GM19324 (cell line): ENCODE measurements at regions not wholly inside any gene's neighbourhood (a gene's known extent, or its start where the extent isn't known, plus 50 kb on each side); places are given as distances from the start of the nearest gene placed in this dataset.

Experiments used
- ATAC-seq: cut with Tn5 transposase; IDR thresholded peaks from one replicate; pipeline ENCODE4 v1.9.1; 2021; ENCODE audit warnings: mild to moderate bottlenecking, moderate library complexity; ENCODE audit not compliant: unreplicated experiment, low FRiP score

GRCh38 chr4:4749137-4749536 lies 110.3 kb upstream of the MSX1 start:
- no peak for ATAC-seq

DNA sequence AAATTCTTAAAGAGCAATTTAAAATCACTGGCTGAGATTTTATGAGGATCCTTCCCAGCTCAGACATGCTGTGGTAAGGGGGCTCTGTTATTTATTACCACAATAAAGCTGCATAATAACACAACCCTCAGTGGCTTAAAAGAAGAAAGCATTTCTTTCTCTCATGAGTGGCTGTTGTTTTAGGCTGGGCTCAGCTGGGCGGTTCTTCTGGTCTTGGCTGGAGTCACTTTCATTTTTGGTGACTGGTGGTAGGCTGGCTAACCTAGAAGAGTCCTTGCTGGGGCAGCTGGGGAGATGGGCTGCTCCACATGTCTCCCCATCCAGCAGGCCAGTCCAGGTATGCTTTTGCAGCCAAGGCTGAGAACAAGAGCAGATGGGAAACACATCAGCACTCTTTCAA lies 113.0 kb upstream of the MSX1 start:
- no peak for ATAC-seq

DNA sequence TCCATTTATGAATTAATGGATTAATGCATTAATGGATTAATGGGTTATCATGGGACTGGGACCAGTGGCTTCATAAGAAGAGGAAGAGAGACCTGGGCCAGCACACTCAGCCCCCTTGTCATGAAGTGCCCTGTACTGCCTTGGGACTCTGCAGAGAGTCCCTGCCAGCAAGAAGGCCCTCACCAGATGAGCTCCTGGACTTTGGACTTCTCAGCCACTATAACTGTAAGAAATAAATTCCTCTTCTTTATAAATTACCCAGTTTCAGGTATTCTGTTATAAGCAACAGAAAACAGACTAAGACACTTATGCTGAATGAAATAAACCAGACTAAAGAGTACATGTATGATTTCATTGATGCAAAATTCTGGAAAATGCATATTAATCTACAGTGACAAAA lies 119.4 kb upstream of the MSX1 start:
- ATAC-seq: no peak

- no peak for ATAC-seq
Observed at GRCh38 chr4:4735870-4736269, 123.6 kb upstream of the MSX1 start.

- no peak for ATAC-seq
Observed at GRCh38 chr4:4735136-4735750, 124.2 kb upstream of the MSX1 start.

DNA sequence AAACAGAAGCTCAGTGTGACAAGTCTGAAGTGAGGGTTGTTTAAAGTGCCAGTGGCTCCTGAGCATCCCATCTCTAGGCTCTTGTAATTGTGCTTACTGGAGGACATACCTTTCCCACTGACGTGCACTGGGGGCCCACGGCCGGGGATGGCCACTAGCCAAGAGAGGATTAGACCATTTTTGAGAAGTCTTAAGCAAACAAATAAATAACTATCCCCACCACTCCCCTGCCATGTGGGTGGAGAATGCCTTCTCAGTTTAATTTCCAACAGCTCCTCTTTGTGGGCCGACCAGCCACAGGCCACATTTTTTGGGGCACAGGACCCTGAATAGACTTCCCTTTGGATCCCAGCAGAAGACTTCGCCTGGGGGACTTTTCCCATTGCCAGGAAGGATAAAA lies 125.0 kb upstream of the MSX1 start:
- no peak for ATAC-seq

DNA sequence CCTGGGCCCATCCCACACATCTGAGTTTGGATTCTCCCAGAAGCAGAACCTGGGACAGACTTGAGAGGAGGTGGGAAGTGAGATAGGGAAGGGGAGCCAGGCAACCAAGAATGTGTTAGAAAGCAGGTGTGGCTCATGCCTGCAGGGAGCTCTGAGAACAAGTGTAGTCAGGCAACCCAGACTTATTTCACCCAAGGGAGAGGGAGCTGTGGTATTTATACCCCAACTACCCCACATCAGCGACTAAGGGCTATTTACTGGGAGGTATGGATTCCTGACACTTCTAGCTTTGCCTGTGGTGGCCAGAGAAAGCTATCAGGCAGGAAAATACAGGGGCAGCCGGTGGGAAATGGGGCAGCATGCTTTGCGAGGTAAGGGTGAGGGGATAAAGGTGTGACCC lies 125.8 kb upstream of the MSX1 start:
- no peak for ATAC-seq

DNA sequence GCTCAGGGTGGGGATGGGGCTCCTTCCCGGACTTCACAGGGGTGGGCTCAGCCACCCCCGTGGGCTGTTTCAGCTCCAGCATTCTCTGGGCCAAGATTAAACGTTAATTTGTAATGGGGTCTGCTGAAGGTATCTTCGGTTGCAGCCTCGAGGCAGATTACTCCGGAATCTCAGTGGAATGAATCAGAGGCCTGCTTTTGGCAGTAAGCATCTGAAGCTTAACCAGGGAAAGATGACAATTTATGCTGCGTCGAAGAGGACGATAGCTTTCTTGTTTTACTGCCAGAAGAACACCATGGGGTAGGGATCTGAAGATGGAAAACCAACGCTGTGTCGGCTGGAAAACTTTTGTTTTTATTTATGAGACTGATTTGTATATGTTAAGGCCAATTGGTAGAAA lies 129.2 kb upstream of the MSX1 start:
- no peak for ATAC-seq

DNA sequence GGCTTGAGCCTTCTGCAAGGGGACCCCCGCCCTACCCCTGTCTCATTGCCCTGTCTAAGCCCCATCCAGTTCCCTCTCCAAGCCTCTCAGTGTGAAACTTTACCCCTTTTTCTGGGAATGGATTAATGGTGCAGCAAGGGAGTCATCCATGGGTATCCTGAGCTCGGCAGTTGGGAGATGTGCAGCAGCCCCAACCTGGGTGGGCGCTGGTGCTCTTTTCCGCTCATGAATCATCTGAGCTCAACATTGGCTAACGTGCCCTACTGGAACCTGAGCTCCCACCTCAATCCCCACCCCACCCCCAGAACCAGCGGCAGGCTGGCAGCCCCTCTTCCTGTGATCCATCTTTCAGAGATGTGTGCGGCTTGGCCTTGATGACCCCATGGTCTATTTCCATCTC lies 130.3 kb upstream of the MSX1 start:
- no peak for ATAC-seq

DNA sequence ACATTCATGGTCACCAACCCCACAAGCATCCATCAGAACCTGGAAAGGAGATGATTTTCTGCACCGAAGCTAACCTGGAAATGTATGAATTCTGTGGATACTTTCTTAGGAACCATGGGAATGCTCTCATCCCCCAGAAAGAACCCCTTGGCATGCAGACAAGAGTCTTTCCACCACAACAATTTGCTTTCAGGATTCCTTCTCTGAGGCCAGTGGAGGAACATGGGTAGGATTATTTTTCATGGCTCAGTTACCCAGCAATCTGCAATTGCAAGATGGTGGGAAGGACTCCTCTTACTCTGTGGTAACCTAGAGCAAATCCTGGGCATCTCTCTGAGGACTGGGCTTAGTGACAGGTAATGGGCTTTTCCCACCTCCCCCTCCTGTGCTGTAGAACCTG lies 131.9 kb upstream of the MSX1 start:
- no peak for ATAC-seq

DNA sequence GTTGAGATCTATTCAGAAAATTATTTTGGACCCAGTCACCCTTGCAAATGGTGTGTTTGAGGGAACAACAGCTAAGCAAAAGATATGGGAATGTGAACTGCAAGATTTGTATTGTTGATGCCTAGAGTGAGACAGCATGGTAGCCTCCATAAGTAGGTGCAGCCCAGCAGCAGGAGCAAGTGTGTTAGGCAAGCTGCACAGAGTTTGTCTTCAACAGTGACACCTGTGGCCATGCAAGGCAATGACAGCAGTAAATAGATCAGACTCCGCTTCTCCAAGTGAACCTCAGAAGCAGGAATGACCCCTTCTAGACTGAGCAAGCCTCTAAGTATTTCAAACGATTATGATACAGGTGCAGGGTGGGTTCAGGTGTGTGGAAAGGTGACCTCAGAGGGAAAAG lies 133.4 kb upstream of the MSX1 start:
- no peak for ATAC-seq

- no peak for ATAC-seq
Observed at GRCh38 chr4:4724321-4724720, 135.1 kb upstream of the MSX1 start.

- ATAC-seq: no peak
Observed at GRCh38 chr4:4721636-4722035, 137.8 kb upstream of the MSX1 start.

GRCh38 chr4:4720646-4721045 lies 138.8 kb upstream of the MSX1 start:
- ATAC-seq: no peak

DNA sequence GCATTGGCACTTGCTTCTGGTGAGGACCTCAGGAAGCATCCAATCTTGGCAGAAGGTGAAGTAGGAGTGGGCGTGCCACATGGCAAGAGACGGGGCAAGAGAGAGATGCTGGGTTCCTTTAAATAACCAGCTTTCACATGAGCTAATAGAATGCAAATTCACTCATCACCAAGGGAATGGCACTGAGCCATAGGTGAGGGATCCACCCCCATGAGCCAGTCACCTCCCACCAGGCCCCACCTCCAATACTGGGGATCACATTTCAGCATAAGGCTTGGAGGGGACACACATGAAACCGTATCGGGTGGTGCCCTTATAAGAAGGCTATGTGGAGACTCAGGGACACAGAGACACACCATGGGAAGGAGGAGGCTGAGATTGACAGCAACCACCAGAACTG lies 140.0 kb upstream of the MSX1 start:
- no peak for ATAC-seq

GRCh38 chr4:4717692-4718091 lies 141.8 kb upstream of the MSX1 start:
- no peak for ATAC-seq

GRCh38 chr4:4714331-4714730 lies 145.1 kb upstream of the MSX1 start:
- ATAC-seq: no peak

DNA sequence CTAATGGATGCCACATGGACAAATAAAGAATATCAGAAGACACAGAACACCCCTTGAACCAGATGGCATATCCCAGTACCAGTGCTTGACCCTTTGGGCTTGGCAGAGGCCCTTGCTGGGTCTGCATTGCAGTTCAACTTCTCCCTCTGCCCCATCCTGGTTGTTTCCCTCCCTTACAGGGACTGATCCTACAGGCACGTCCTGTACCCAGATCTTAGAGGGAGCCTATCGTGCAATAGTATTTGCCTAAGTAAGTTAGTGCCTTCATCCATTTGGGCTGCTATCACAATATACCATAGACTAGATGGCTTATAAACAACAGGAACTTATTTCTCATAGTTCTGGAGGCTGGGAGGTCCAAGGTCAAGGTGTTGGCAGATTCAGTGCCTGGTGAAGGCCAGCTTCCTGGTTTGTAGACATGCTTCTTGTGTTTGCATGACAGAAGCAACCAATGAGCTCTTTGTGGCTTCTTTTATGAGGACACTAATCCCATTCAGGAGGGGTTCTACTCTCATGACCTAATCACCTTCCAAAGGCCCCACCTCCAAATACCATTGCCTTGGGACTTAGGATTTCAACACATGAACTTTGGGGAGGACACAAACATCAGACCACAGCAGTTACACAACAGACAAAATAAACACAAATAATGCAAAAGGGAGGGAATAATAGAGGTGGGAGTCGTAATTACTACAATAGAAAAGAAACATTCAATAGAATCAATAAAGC lies 146.5 kb upstream of the MSX1 start:
- no peak for ATAC-seq

DNA sequence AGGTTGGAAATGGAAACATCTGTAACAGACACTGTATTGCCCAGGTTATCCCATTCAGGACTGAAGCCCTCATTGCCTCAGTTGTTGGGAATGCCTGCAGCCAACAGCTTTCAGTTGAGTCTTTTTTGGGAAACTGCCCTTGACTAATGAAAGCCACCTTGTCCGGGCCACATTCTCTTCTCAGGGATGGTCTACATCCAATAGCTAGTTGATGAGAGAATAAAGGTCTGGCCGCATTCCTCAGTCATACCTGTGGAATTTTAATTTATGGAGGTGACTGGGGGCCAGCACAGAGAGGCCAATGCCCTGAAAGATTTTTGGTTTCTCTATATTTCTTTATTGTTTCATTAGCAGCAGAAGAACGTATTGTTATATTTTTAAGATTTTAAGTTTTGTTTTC lies 147.6 kb upstream of the MSX1 start:
- no peak for ATAC-seq

GRCh38 chr4:4709736-4710135 lies 149.7 kb upstream of the MSX1 start:
- ATAC-seq: no peak

DNA sequence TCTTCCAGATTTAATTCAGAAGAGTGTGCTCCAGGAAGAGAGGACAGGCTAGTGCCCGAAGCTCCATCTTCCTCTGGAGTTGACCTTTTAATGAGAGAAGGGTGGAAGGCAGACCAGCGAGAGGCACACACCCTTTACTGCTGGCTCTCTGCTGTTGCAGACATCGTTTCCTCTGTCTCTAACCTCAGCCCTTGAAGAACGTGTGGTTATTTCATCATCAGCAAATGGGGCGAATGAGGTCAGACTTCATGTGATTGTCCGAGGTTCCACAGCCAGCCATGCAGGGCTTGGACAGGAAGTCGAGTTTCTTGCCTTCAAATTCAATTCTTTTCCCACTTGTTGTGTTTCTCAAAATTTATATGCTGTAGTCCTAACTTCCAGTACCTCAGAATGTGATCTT lies 155.2 kb upstream of the MSX1 start:
- ATAC-seq: no peak

DNA sequence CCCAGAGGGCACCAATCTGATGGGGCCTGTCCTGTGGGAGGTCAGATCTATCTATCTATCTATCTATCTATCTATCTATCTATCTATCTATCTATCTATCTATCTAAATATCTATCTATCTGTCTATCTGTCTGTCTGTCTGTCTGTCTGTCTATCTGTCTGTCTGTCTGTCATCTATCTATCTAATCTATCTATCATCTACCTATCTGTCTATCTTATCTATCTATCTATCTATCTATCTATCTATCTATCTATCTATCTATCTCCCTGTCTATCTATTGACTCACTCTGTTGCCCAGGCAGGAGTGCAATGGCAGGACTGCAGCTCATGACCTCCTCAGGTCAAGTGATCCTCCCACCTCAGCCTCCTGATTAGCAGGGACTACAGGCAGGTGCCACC lies 155.7 kb upstream of the STX18 start:
- no peak for ATAC-seq

DNA sequence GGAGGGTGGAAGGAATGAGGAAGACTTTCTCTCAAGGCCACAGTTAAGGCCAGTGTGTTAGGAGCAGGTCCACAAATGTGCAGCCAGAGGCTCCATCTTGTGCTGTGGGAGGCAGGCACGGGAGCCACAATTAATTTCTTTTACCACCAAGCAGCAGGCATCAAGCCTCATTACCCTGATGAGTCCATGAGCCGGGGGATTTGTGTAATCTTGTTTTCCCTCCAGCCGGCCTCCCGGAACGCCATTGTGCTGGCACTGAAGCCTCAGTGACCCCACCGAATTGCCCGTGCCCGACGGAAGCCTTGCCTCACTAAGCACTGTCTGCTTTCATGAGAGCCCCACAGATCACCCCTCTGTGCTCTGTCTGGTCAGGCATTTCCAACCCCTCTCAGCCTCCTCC lies 154.7 kb upstream of the STX18 start:
- ATAC-seq: no peak
